ENCODE measurements at regions not wholly inside any gene's neighbourhood (a gene's known extent, or its start where the extent isn't known, plus 50 kb on each side); places are given as distances from the start of the nearest gene placed in this dataset.

DNA sequence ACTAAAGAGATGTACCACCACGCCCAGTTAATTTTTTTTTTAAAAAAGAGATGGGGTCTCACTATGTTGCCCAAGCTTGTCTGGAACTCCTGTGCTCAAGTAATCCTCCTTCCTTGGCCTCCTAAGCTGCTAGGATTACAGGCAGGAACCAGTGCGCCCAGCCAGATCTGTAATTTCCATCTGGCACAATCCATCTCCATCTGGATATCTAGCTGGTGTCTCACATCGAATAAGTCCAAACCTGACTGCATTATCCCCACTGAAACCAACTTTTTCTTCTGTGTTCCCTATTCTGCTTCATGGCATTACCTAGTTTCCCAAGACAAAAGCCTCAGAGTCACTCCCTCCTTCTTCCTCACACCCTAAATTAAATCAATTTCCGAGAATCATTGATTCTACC is 125.8 kb upstream of the TEX13C start:
- TF ChIP-seq, protein P1, sequence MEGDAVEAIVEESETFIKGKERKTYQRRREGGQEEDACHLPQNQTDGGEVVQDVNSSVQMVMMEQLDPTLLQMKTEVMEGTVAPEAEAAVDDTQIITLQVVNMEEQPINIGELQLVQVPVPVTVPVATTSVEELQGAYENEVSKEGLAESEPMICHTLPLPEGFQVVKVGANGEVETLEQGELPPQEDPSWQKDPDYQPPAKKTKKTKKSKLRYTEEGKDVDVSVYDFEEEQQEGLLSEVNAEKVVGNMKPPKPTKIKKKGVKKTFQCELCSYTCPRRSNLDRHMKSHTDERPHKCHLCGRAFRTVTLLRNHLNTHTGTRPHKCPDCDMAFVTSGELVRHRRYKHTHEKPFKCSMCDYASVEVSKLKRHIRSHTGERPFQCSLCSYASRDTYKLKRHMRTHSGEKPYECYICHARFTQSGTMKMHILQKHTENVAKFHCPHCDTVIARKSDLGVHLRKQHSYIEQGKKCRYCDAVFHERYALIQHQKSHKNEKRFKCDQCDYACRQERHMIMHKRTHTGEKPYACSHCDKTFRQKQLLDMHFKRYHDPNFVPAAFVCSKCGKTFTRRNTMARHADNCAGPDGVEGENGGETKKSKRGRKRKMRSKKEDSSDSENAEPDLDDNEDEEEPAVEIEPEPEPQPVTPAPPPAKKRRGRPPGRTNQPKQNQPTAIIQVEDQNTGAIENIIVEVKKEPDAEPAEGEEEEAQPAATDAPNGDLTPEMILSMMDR (IDR thresholded peaks at IDR 0.05) = no peak
- TF ChIP-seq POLR2A (IDR thresholded peaks at IDR 0.05) = no peak
